K562 (cell line): ENCODE measurements at regions not wholly inside any gene's neighbourhood (a gene's known extent, or its start where the extent isn't known, plus 50 kb on each side); places are given as distances from the start of the nearest gene placed in this dataset.

Experiments
- ATAC-seq: fragments of 200-7000 bp; cut with Tn5 transposase; 3 replicates; pipeline ENCODE4 v1.9.1; 2020; ENCODE audit warnings: moderate library complexity
- BruUV-seq: library from RNA; stranded (reverse); fragments of 400-500 nt; replicated peaks from 2 replicates; lab custom pipeline; 2021; lab: Mats Ljungman, UMichigan
- CTCF ChIA-PET: fragments of 300-600 bp; formaldehyde crosslinking; extraction: SDS; loops from one replicate; lab custom pipeline; 2021; ENCODE audit warnings: low intra/inter-chr PET ratio; lab: Yijun Ruan, JAX
- POLR2A ChIA-PET: fragments of 300-600, 350-650 bp; sonication (Branson Sonifier 250); formaldehyde crosslinking; extraction: SDS; loops from one replicate; lab custom pipeline; 2021; ENCODE audit warnings: antibody characterized with exemption, inconsistent platforms; lab: Yijun Ruan, JAX
- DNase-seq, 4 experiments: peaks; one replicate each; pipeline versions ENCODE4 v3.0.0 to v3.0.0-alpha.2; 2011 to 2018; ENCODE audit warnings: low spot score in 3 of 4, mixed read lengths in 3 of 4; ENCODE audit errors: extremely low read depth in 1 of 4
- FAIRE-seq: peaks from 2 replicates; lab custom pipeline; 2011; peaks lifted over from hg19 to GRCh38; lab: Jason Lieb, UNC
- H2AFZ ChIP-seq: 2 replicates; pipeline ENCODE4 v1.6.0; 2011; ENCODE audit warnings: low read depth, low read length, control low read depth, inconsistent platforms
- H3K27ac ChIP-seq: fragments of 200-600 bp; 3 replicates; pipeline ENCODE4 v1.8.0; 2011; ENCODE audit warnings: low read depth, mild to moderate bottlenecking, control low read depth, inconsistent platforms, low read length, moderate library complexity, mixed read lengths; ENCODE audit errors: extremely low read depth
- H3K27me3 ChIP-seq, 2 experiments: fragments of 300-600 bp in 1 of 2; 2 replicates in 1 of 2; 3 replicates in 1 of 2; pipeline versions ENCODE4 v1.6.0 to v1.8.0; 2011; ENCODE audit warnings: inconsistent platforms in 2 of 2, low read length in 2 of 2, mild to moderate bottlenecking in 1 of 2, mixed read lengths in 1 of 2, moderate library complexity in 1 of 2; ENCODE audit not compliant: control insufficient read depth in 2 of 2, insufficient read depth in 2 of 2
- H3K36me3 ChIP-seq: fragments of 300-600 bp; 3 replicates; pipeline ENCODE4 v1.8.0; 2011; ENCODE audit warnings: mild to moderate bottlenecking, low read length, inconsistent platforms; ENCODE audit not compliant: control insufficient read depth, insufficient read depth
- H3K4me1 ChIP-seq, 2 experiments: fragments of 200-600 bp in 1 of 2; replicated peaks in 1 of 2; 2 replicates in 1 of 2; 3 replicates in 1 of 2; pipeline versions ENCODE4 v1.5.1 to v1.8.0; 2011; ENCODE audit warnings: inconsistent platforms in 2 of 2, low read length in 2 of 2, mild to moderate bottlenecking in 1 of 2, mixed read lengths in 1 of 2, moderate library complexity in 1 of 2; ENCODE audit not compliant: control insufficient read depth in 2 of 2, insufficient read depth in 2 of 2
- H3K4me2 ChIP-seq: 2 replicates; pipeline ENCODE4 v1.6.1; 2011; ENCODE audit warnings: low read length, control low read depth, inconsistent platforms, mixed read lengths; ENCODE audit not compliant: insufficient read depth
- H3K4me3 ChIP-seq: fragments of 200-600 bp; sonication (generic), shearing (Covaris generic); 2 replicates; pipeline ENCODE4 v1.5.1; 2016; ENCODE audit warnings: control low read depth, inconsistent platforms
- H3K79me2 ChIP-seq: fragments of 200-600 bp; 3 replicates; pipeline ENCODE4 v1.8.0; 2011; ENCODE audit warnings: low read length, inconsistent platforms; ENCODE audit not compliant: control insufficient read depth, insufficient read depth
- H3K9ac ChIP-seq, 2 experiments: 2 replicates each; pipeline versions ENCODE4 v1.6.0 to v1.6.1; 2011; ENCODE audit warnings: low read depth in 2 of 2, low read length in 2 of 2, control low read depth in 1 of 2, inconsistent platforms in 1 of 2, mild to moderate bottlenecking in 1 of 2, mixed read lengths in 1 of 2; ENCODE audit not compliant: insufficient read depth in 1 of 2
- H3K9me1 ChIP-seq: one replicate; pipeline ENCODE4 v1.6.0; 2011; ENCODE audit warnings: inconsistent platforms, mild to moderate bottlenecking, low read length, moderate library complexity; ENCODE audit not compliant: control insufficient read depth, insufficient read depth
- H3K9me3 ChIP-seq: replicated peaks from 2 replicates; pipeline ENCODE4 v1.5.1; 2011; ENCODE audit warnings: low read depth, low read length, inconsistent platforms; ENCODE audit not compliant: control insufficient read depth, insufficient read depth
- H4K20me1 ChIP-seq: replicated peaks from 2 replicates; pipeline ENCODE4 v1.6.1; 2011; ENCODE audit warnings: low read length, inconsistent platforms, mixed read lengths; ENCODE audit not compliant: control insufficient read depth, insufficient read depth
- CTBP1 ChIP-seq: fragments of 450-650 bp; IDR thresholded peaks from 2 replicates; pipeline ENCODE4 v1.6.1; 2016; ENCODE audit warnings: borderline replicate concordance
- MLX ChIP-seq, 2 experiments: fragments of 450-650 bp in 1 of 2; sonication (generic) in 1 of 2; formaldehyde crosslinking; conservative IDR thresholded peaks; 2 replicates each; pipeline versions ENCODE4 v1.4.0 to v1.8.1; 2020 to 2022; ENCODE audit warnings: mild to moderate bottlenecking in 1 of 2, missing genetic modification reagents in 1 of 2
- SPI1 ChIP-seq: IDR thresholded peaks from 2 replicates; pipeline ENCODE4 v1.6.1; 2011; ENCODE audit warnings: low read depth, low read length, control low read depth, borderline replicate concordance
- THRAP3 ChIP-seq: fragments of 450-650 bp; IDR thresholded peaks from 2 replicates; pipeline ENCODE4 v1.6.1; 2016; ENCODE audit warnings: mild to moderate bottlenecking, inconsistent platforms, borderline replicate concordance
- ZNF12 ChIP-seq: sonication (generic); formaldehyde crosslinking; IDR thresholded peaks from 2 replicates; pipeline ENCODE4 v1.4.0; 2020; ENCODE audit warnings: mild to moderate bottlenecking, missing genetic modification reagents
- ZNF785 ChIP-seq: fragments of 250-450 bp; sonication (Bioruptor Pico); IDR thresholded peaks from 2 replicates; pipeline ENCODE4 v1.4.0; 2020; ENCODE audit warnings: mild to moderate bottlenecking
- WGBS: fragments of 100-300 bp; shearing (Covaris generic); methylation state at CpG from one replicate; pipeline ENCODE4 v1.1.6; 2016; ENCODE audit warnings: low coverage, mixed read lengths; ENCODE audit not compliant: insufficient coverage; ENCODE audit errors: missing lambda C conversion rate; 5-methylcytosine and 5-hydroxymethylcytosine counted together
- in situ Hi-C: fragments of 300-500 bp; cut with MboI; formaldehyde crosslinking; loops from 4 replicates; pipeline ENCODE4 v1.15.0; 2018; ENCODE audit warnings: inconsistent platforms, mixed read lengths
- intact Hi-C: fragments of 100-400 bp; cut with micrococcal nuclease; formaldehyde crosslinking; loops from 2 replicates; pipeline ENCODE4 v1.14.2; 2022

GRCh38 chr17:55635253-55635914 lies 87.3 kb downstream of the TMEM100 start:
- WGBS = 13% methylated on average over 5 of the region's 5 CpGs
- Histone ChIP-seq H3K27me3 (no peaks in the 10 kb centered on the region; a peak in 1 of 5 replicates), H3K79me2 (no peaks in the 10 kb centered on the region), H3K4me3 (no peak overlapping the region), H3K9me1 (no peaks in the 10 kb centered on the region), H3K9ac (no peak overlapping the region), H3K36me3 (no peaks in the 10 kb centered on the region), H2AFZ (peak overlapping the region; percentile 37; the same call in 1 of the 2 replicates), H3K9me3 (no peaks in the 10 kb centered on the region), H3K4me2 (0 out of 2 replicates have a peak overlapping the region, but pooled peaks have one; percentile 5), H4K20me1 (no peaks in the 10 kb centered on the region), H3K27ac (no peak overlapping the region), H3K4me1 (peaks cover 0 to 6% of the 10 kb centered on the region in 2 experiments; a peak in 2 of 5 replicates)
- intact Hi-C loops (no loop called here), in situ Hi-C loops (no loop called here)
- POLR2A ChIA-PET = interaction anchor here (1.5 kb wide), 1 partner anchor 8 kb away, joined by 3 read pairs; no protein-coding TSS in a partner anchor
- TF ChIP-seq CTBP1 (no peak), SPI1 (peak; percentile 45; the same call in 1 of the 2 replicates)
- no peak for ATAC-seq
- peak; percentile 6 for FAIRE-seq
- no TSS peak for BruUV-seq
- DNase-seq = no peak
- CTCF ChIA-PET = no interaction called here

- H3K4me3 ChIP-seq = no peak overlapping the region
- no peaks in the 10 kb centered on the region for H3K79me2 ChIP-seq
- ATAC-seq (no peak), FAIRE-seq (no peak), DNase-seq (no peak)
- intact Hi-C loops = no loop called here
- no peak overlapping the region for H3K4me2 ChIP-seq
- no peaks in the 10 kb centered on the region for H3K9me3 ChIP-seq
- H3K36me3 ChIP-seq = no peaks in the 10 kb centered on the region
- no peak overlapping the region for H2AFZ ChIP-seq
- no peak overlapping the region for H3K9ac ChIP-seq
- WGBS = 5% methylated on average over 3 of the region's 3 CpGs
- H3K4me1 ChIP-seq = peaks cover 0 to 6% of the 10 kb centered on the region in 2 experiments; a peak in 2 of 5 replicates
- in situ Hi-C loops = no loop called here
- POLR2A ChIA-PET = interaction anchor here (1.5 kb wide), 1 partner anchor 7 kb away, joined by 3 read pairs; no protein-coding TSS in a partner anchor
- H3K9me1 ChIP-seq = no peaks in the 10 kb centered on the region
- no TSS peak for BruUV-seq
- H3K27me3 ChIP-seq = peaks cover 0 to under 1% of the 10 kb centered on the region in 2 experiments; a peak in 1 of 5 replicates
- no peaks in the 10 kb centered on the region for H4K20me1 ChIP-seq
- no peak overlapping the region for H3K27ac ChIP-seq
- CTCF ChIA-PET = no interaction called here
- TF ChIP-seq ZNF12 (no peak), ZNF785 (CRISPR knock-in tag) (no peak), THRAP3 (no peak), MLX (CRISPR knock-in tag; conservative IDR thresholded peaks at IDR 0.05) (no peak)
These were observed 88.0 kb downstream of the TMEM100 start for GRCh38 chr17:55634702-55635101.
